Eye (tissue), 1 donor: ENCODE measurements at regions not wholly inside any gene's neighbourhood (a gene's known extent, or its start where the extent isn't known, plus 50 kb on each side); places are given as distances from the start of the nearest gene placed in this dataset.
"Not testable (repeated sequence)": the region's sequence is repeated elsewhere in the genome, so short reads cannot be mapped to it uniquely, and the experiment has no call there.

Experiments used
- DNase-seq: peaks from one replicate; pipeline ENCODE4 v3.0.0-alpha.2; 2015

GRCh38 chr6:148602136-148602535 lies 144.7 kb upstream of the UST start:
- no peak for DNase-seq

DNA sequence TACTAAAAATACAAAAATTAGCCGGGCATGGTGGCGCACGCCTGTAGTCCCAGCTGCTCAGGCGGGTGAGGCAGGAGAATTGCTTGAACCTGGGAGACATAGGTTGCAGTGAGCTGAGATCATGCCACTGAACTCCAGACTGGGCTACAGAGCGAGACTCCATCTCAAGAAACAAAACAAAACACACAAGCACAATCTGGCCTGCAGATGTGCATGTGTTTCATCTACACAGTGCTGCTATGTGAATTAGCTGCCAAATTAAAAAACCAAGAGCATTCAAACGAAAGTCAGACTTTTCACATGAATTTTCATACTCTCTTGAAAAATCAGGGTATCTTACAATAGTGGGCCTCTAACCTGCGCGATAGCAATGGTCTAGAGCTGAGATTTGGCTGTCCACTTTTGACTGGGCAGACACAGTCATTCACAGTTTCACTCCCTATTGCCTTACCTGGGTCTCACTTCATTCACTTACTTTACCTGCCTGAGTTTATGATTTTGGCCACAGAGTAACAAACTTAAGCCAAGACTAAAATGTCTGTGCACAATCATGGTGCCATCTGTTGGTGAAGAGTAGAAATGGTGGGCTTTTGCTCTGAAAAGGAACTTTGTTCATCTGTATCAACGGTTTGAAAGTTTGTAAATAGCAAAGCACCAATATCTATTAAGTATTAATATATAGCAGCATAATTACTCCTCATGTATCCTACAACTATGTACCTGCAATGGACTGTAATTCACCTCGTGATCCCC lies 138.5 kb upstream of the UST start:
- no peak for DNase-seq

DNA sequence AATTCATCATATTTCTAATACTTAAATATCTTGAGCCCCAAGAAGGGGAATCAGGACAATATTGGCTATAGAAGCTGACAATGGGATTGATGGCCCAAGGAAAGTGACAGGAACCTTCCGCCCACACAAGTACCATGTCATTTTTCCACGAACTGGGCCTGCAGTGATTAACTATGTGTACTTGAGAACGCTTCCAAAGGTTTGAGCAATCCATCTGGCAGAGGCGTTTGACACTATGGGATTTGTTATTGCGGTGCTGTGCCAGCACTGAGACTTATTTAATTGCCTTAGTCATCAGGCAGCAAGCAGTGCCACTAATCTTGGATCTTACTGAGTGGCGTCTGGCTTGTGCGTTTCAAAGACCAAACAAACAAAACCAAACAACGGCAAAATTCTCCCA lies 135.6 kb upstream of the UST start:
- DNase-seq, result no peak

DNA sequence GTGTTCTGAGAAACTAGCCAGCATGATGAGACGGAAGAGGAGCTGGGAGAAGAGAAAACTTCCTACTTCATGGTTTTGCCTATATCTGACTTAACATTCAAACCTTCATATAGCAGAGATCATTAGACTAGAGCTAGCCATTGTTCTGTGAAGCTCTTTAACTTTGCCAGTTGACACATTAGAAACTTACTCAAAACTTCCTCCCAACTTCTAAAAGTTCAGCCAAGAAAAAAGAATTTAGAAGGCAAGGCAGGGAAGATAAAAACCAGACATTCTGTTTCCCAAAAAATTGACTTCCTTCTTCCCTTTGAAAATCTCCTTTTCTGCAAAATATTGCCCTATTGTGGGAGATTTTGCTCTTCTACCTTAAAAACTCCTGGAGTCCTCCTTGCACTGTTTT lies 134.8 kb upstream of the UST start:
- no peak for DNase-seq

GRCh38 chr6:148614602-148615001 lies 132.2 kb upstream of the UST start:
- DNase-seq, result no peak

DNA sequence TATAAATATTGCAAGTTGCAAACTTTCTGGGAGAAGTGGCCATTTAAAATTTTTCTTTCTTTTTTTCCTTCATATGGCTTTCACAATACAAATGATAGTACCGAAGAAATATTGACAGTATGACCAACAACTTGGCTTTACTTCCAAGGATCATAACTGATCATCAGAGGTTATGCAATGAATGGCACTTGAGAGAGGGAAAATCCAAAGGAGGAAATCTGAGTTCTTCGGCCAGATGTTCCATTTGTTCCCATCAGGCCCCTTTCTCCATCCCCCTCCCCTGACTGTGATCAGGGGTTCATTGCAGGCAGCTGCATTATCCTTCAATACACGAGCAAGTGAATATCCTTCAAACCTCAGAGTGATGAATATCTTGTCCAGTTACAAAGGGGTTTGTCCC lies 130.0 kb upstream of the UST start:
- DNase-seq, result no peak

DNA sequence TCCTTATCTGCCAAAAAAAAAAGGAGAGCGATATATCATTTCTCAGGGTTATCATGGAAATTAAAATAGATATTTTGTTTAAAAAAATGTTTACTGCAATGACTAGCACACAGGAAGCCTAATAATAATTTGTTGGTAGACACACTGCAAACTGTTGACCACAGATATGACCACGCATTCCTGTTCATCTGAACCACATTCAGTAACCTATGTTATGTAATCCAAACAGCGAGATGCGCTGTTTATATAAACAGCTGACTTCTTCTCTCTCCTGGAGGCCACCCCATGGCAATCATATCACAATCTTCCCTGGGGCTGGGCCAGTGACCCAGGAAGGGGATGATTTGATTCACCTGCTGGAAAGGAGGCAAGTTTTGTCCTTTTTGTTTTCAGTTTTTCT lies 129.3 kb upstream of the UST start:
- no peak for DNase-seq

GRCh38 chr6:148619891-148620290 lies 126.9 kb upstream of the UST start:
- no peak for DNase-seq

GRCh38 chr6:148620579-148621298 lies 126.1 kb upstream of the UST start:
- no peak for DNase-seq

- no peak for DNase-seq
These were observed 121.2 kb upstream of the UST start for GRCh38 chr6:148625609-148626008.

GRCh38 chr6:148628251-148628650 lies 118.6 kb upstream of the UST start:
- no peak for DNase-seq

DNA sequence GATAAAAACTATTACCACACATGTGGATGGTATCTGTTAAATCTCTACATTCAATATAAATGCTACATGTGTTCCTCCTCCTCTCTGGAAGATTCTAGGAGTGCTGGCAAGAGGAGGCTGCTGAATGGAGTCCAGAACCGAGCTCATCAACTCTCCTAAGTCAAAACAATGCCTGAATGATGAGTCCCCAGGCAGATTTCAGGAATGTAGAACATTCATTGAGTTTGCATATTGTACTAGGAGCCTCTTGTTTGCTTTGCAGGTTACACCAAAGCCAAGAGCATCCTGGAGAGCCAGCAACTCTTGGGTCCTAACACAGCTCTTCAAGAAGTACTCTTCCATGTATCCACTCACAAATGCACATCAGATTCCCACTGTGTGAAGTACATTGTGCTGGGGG lies 117.6 kb upstream of the UST start:
- DNase-seq, result no peak

DNA sequence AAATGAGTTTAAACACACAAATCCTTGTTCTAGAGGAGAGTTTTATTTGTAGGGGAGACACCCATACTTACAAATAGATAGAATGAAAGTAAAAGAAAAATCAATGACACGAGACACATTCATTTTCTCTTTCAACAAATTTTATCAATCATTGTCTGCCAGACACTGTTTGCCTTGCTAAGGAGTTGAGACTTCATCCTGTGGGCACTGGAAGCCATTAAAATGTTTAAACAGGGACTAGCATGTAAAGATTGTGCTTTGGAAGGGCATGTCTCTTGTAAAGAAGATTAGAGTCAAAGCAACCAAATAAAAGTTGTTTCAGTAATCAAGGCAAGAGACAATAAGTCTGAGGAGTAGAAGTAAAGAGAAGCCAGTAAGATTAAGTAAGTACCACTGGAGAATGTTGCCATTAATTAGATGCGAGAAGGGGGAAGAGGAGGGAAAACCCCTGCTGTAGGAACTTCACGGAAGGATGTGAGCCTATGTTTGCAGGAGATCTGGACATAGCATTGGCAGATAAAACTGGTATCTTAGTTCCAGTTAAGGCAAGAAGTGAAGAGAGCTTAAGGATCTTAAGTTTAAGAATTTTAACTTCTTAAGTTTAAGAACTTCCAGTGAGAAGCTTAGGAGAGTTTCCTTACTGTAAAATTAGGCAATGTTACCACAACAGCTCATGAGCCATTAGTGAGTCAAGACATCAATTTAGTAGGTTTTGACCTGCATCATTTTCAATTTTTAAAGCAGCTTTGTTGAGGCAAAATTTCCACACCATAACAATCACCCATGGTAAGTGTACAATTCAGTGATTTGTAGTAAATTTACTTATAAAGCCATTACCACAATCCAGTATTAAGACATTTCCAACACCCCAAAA lies 117.0 kb upstream of the UST start:
- no peak for DNase-seq

- DNase-seq, result no peak
These were observed 111.6 kb upstream of the UST start for GRCh38 chr6:148635070-148635743.

DNA sequence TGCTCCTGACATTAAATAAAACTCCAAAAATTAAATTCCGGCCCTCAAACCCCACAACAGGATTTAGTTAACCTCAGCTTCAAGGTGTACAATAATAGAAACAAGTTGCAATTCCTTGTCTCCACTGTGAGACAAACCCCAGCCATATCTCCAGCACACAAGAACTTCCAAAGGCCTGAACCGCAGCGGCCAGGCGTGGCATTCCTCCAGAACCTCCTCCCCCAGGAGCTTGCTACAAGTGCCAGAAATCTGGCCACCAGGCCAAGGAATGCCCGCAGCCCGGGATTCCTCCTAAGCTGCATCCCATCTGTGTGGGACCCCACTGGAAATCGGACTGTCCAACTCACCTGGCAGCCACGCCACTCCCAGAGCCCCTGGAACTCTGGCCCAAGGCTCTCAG lies 105.0 kb upstream of the UST start:
- not testable (repeated sequence) for DNase-seq

DNA sequence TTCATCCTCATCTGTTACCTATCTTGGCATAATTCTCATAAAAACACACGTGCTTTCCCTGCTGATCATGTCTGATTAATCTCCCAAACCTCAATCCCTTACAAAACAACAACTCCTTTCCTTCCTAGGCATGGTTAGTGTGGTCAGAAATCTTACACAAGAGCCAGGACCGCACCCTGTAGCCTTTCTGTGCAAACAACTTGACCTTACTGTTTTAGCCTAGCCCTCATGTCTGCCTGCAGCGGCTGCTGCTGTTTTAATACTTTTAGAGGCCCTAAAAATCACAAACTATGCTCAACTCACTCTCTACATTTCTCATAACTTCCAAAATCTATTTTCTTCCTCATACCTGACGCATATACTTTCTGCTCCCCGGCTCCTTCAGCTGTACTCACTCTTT lies 103.6 kb upstream of the UST start:
- DNase-seq, result not testable (repeated sequence)

- not testable (repeated sequence) for DNase-seq
These were observed 101.8 kb upstream of the UST start for GRCh38 chr6:148645049-148645448.

DNA sequence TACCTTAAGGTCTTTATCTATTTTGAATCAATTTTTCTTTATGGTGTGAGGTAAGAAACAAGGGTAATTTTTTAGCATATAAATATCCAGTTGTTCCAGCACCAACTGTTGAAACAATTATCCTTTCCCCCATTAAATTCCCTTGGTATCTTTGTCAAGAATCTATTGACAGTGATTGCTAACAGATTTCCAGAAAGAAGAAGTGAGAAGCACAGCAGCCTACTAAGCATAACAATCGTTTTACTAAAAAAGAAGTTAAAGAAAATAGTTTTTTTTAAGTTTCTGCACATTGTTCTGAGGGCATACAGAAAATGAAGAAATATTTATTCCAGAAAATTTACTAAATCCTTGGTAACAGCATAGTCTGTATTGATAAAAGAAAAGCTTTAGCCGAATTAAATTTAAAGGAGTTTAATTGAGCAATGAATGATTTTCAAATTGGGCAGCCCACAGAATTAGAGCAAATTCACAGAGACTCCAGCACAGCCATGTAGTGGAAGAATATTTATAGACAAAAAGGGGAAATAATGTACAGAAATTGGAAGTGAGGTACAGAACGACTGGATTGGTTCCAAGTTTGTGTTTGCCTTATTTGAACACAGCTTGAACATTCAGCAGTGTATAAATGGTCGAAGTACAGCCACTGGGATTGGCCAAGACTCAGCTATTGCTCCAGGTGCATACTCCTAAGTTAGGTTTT lies 97.9 kb upstream of the UST start:
- no peak for DNase-seq

DNA sequence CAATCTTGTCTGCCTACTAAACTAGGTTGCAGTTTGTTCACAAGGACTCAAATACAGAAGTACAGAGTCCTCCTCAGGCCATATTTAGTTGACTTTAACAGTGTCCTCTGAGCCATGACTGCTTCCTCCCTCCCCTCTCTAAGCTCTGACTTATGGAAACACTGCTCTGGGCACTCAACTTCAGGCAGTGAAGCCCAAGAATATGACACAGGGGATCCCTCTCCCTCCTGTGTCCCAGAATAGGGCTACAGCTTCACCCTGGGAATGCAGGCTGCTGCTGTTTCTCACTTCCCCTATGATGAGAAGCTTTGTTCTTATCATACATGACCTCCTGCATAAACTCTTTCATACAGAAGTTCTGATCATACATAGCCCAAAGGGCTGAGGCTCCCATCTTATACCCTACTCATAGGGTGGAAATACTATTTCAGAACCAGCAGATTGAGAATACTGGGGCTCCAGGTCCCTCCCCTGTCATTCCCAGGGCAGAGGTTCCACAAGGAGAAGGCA lies 97.3 kb upstream of the UST start:
- no peak for DNase-seq

GRCh38 chr6:148650941-148651505 lies 95.8 kb upstream of the UST start:
- peak; percentile 14 for DNase-seq

- no peak for DNase-seq
These were observed 94.6 kb upstream of the UST start for GRCh38 chr6:148652205-148652604.
